IPS-20b (cell line): ENCODE measurements at regions not wholly inside any gene's neighbourhood (a gene's known extent, or its start where the extent isn't known, plus 50 kb on each side); places are given as distances from the start of the nearest gene placed in this dataset.
A peak's percentile ranks its signal among the peaks of the same experiment; 100 is the strongest.
"Not testable (repeated sequence)": the region's sequence is repeated elsewhere in the genome, so short reads cannot be mapped to it uniquely, and the experiment has no call there.

Source experiments
- H3K27ac ChIP-seq: one replicate; pipeline ENCODE4 v1.5.1; 2013; ENCODE audit warnings: low read length
- H3K27me3 ChIP-seq: 2 replicates; pipeline ENCODE4 v1.6.1; 2013; ENCODE audit warnings: mild to moderate bottlenecking, low read length, inconsistent platforms; ENCODE audit not compliant: insufficient read depth
- H3K36me3 ChIP-seq: 2 replicates; pipeline ENCODE4 v1.6.1; 2013; ENCODE audit warnings: low read depth, mild to moderate bottlenecking, inconsistent platforms, low read length, moderate library complexity; ENCODE audit not compliant: insufficient read depth
- H3K4me1 ChIP-seq: 2 replicates; pipeline ENCODE4 v1.6.1; 2013; ENCODE audit warnings: mild to moderate bottlenecking, control low read depth, inconsistent platforms, low read length, moderate library complexity; ENCODE audit not compliant: insufficient read depth
- H3K4me3 ChIP-seq: 2 replicates; pipeline ENCODE4 v1.5.1; 2013; ENCODE audit warnings: mild to moderate bottlenecking, low read length, inconsistent platforms
- H3K9ac ChIP-seq: 2 replicates; pipeline ENCODE4 v1.6.1; 2013; ENCODE audit warnings: low read depth, mild to moderate bottlenecking, inconsistent platforms, low read length, moderate library complexity
- H3K9me3 ChIP-seq: 2 replicates; pipeline ENCODE4 v1.6.1; 2013; ENCODE audit warnings: mild to moderate bottlenecking, low read depth, low read length, inconsistent platforms; ENCODE audit not compliant: insufficient read depth

DNA sequence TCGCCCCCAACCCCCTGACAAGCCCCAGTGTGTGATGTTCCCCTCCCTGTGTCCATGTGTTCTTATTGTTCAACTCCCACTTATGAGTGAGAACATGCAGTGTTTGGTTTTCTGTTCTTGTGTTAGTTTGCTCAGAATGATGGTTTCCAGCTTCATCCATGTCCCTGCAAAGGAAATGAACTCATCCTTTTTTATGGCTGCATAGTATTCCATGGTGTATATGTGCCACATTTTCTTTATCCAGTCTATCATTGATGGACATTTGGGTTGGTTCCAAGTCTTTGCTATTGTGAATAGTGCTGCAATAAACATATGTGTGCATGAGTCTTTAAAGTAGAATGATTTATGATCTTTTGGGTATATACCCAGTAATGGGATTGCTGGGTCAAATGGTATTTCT lies 107.5 kb downstream of the UTP18 start:
- not testable (repeated sequence) for H3K27me3 ChIP-seq, H3K4me3 ChIP-seq, H3K9ac ChIP-seq, H3K36me3 ChIP-seq, H3K9me3 ChIP-seq, H3K27ac ChIP-seq
- peaks cover 20% of the 10 kb centered on the region for H3K4me1 ChIP-seq

DNA sequence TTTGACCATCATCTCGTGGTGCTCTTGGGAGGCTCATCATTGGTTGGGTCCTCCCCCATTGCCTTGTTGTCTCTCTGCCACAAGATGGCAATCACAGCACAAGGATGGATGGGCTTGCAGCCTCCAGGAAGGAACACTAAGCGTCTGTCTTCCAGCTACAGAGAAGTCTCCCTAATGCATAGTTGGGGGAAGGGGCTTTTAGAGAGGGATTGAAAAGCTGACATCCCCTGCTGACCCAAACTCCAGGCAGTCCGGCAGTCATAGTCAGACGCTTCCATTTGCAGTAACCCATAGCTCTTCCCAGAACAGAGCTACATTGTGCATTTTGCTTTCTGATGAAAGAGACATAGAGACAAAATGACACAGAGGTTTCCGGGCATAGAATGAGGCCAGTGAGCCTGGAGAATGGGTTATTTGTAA lies 111.4 kb downstream of the UTP18 start:
- Histone ChIP-seq H3K4me1 (peaks cover 31% of the 10 kb centered on the region), H3K27me3 (no peaks in the 10 kb centered on the region), H3K9me3 (no peaks in the 10 kb centered on the region), H3K4me3 (peak overlapping the region; percentile 20; the same call in 1 of the 2 replicates), H3K9ac (peak overlapping the region; percentile 55; the same call in 1 of the 2 replicates), H3K27ac (peak overlapping the region; percentile 48), H3K36me3 (no peaks in the 10 kb centered on the region)

DNA sequence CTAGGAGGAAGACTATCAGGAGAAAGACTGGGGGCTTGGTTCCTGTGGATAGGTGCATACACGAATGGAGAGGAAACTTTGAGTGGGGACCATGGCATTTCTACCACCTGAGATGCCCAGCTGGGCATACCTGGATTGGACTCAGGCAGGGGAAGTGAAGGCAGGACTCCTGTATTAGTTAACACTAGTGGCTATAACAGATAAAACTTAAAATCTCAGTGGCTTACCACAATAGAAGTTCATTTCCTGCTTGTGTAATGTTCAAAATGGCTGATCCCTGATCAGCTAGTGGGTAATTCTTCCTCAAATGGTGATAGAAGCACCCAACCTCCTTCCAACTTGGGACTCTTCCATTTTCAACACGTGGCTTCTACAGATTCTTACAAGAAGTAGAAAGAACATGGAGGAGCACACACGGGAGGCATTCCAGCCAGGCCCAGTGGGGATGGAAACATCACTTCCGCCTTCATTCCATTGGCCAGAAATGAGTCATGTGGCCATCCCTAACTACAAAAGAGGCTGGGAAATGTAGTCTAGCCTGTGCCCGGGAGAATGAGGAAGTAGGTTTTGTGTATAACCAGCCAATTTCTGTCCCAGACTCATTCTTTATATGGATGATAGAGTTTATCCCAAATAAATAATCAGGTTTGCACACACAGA lies 112.1 kb downstream of the UTP18 start:
- H3K9ac ChIP-seq = peak overlapping the region; percentile 55; the same call in 1 of the 2 replicates
- H3K36me3 ChIP-seq = no peaks in the 10 kb centered on the region
- peaks cover 31% of the 10 kb centered on the region for H3K4me1 ChIP-seq
- H3K27ac ChIP-seq = peak overlapping the region; percentile 48
- no peaks in the 10 kb centered on the region for H3K27me3 ChIP-seq
- peak overlapping the region; percentile 20; the same call in 1 of the 2 replicates for H3K4me3 ChIP-seq
- no peaks in the 10 kb centered on the region for H3K9me3 ChIP-seq

DNA sequence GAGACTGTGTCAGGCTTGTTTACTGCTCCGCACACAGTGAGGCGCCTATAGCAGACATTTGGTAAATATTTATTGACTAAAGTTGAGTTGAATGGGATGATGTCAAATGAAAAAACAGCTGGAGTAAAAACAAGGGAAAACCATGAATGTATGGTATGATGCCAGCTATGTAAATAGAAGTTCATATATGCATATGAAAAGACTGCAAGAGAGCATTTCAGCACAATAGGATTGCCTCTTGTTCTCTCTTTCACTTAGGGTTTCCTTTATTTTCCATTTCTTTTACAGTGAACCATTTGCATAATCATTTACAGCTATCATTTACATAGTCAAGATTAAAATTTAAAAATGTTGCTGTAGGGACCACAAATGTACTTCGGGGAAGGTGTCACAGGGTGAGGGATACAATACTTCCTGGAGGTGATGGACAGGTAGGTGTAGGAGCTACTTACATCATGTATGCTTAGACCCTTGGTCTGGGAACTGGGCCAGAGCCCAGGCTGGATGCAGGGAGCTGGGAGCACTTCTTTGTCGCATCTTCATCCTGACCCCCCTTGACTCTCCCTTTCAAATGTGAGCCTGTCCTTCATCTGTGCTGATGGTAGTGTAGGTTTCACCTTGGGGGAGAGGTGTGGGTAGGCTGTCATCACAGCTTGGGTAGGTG lies 113.3 kb downstream of the UTP18 start:
- peaks cover 31% of the 10 kb centered on the region for H3K4me1 ChIP-seq
- no peak overlapping the region for H3K9ac ChIP-seq
- H3K9me3 ChIP-seq = no peaks in the 10 kb centered on the region
- no peak overlapping the region for H3K27ac ChIP-seq
- H3K4me3 ChIP-seq = peak overlapping the region; percentile 2; the same call in 1 of the 2 replicates
- no peaks in the 10 kb centered on the region for H3K27me3 ChIP-seq
- H3K36me3 ChIP-seq = no peaks in the 10 kb centered on the region

DNA sequence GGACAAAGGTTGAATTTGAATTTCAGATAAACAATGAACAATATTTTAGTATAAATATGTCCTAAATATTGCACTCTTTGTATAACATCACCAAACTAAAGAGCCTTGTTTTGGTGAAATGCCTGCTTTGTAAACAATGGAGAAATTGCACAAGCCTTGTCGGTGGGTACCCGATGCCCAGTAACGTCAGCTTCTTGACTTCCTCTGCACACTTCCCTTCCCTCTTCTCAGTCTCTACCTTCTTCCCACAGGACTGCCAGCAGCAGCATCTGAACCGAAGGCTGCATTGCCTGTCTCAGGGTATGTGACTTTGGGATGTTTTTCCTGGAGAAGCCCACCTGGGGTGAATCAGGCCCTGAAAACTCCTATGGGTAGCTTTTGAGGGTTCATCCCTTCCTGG lies 113.9 kb downstream of the UTP18 start:
- Histone ChIP-seq H3K27ac (no peak overlapping the region), H3K4me1 (peaks cover 31% of the 10 kb centered on the region), H3K27me3 (no peaks in the 10 kb centered on the region), H3K4me3 (no peak overlapping the region), H3K9ac (peak overlapping the region; percentile 35; the same call in 1 of the 2 replicates), H3K36me3 (no peaks in the 10 kb centered on the region), H3K9me3 (no peaks in the 10 kb centered on the region)

DNA sequence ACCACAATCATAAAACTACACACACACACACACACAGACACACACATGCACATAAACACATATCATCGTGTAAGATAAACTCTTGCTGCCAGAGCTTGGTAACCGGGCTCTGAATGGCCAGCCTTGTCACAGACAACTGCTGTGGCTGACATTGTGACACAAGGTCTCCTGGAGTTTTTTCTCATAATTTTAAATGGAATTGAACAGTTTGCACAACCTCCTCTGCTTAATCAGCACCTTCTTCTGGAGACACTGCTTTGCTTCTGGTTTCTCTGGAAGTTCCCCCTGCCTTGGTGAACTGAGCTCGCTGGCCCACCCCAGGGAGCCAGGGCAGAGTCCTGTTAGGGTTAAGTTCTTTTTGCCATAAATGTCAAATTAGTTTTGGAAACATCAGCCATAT lies 115.4 kb downstream of the UTP18 start:
- H3K27ac ChIP-seq = no peak overlapping the region
- H3K9me3 ChIP-seq = no peaks in the 10 kb centered on the region
- peaks cover 31% of the 10 kb centered on the region for H3K4me1 ChIP-seq
- no peak overlapping the region for H3K4me3 ChIP-seq
- no peaks in the 10 kb centered on the region for H3K36me3 ChIP-seq
- no peaks in the 10 kb centered on the region for H3K27me3 ChIP-seq
- no peak overlapping the region for H3K9ac ChIP-seq

DNA sequence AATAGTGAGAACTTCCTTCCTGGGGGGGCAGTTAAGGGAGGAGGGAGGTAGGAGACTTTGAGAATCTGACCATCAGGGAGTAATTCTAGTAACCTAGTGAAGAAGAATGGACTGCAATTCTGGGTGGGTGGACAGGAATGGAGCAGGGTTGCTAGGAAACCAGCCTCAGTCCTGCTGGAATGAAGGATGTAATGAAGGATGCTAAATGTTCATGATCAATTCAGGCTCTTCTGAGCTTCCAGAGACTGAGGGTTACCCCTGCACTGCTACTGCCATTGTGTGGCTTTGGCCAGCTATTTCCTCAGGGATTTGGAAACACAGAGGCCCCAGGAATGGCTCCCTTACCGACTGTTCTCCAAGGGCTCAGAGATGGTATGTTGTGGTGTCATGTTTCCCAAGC lies 116.4 kb downstream of the UTP18 start:
- H3K4me1 ChIP-seq = peaks cover 31% of the 10 kb centered on the region
- H3K36me3 ChIP-seq = no peaks in the 10 kb centered on the region
- no peaks in the 10 kb centered on the region for H3K9me3 ChIP-seq
- no peak overlapping the region for H3K9ac ChIP-seq
- no peak overlapping the region for H3K27ac ChIP-seq
- no peaks in the 10 kb centered on the region for H3K27me3 ChIP-seq
- H3K4me3 ChIP-seq = no peak overlapping the region

DNA sequence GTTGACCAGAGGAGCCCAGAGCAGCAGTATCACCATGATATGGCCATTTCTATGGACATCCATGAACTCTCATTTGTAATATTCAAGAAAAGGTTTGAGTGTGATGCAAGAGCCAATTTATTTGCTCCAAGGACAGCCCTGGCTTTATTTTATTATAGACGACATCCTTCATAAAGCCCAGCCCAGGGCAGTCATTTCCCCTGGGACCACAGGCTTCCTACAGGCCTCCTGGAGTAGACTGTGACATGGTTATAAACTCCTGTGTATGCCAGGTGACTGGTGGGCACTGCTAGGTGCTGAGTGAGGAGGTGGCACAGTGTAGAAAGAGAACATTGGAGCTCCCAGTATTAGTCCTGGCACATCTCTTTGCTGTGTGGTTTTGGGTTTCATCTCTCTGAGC lies 120.9 kb downstream of the UTP18 start:
- no peak overlapping the region for H3K9ac ChIP-seq
- no peaks in the 10 kb centered on the region for H3K27me3 ChIP-seq
- H3K9me3 ChIP-seq = no peaks in the 10 kb centered on the region
- no peaks in the 10 kb centered on the region for H3K4me1 ChIP-seq
- H3K4me3 ChIP-seq = no peak overlapping the region
- no peaks in the 10 kb centered on the region for H3K36me3 ChIP-seq
- H3K27ac ChIP-seq = no peak overlapping the region

DNA sequence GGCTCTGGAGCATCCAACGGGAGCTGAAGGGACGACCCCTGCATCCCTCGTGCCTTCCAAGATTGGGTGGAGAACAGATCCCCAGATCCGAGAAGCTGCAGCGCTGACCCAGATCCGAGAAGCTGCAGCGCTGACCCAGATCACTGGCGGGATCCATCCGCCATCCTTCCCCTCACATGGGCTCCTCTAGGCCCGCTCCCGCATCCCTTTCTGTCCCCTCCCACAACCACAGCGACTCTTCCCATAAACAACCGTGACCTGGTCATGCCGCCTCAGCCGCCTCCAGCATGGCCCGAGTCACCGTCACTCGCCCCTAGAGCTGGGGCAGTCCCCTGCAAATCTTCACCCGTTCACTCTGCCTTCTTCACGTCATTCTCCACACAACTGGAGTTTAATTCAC lies 124.9 kb downstream of the UTP18 start:
- no peaks in the 10 kb centered on the region for H3K36me3 ChIP-seq
- H3K9me3 ChIP-seq = no peaks in the 10 kb centered on the region
- H3K27me3 ChIP-seq = no peaks in the 10 kb centered on the region
- no peaks in the 10 kb centered on the region for H3K4me1 ChIP-seq
- no peak overlapping the region for H3K27ac ChIP-seq
- H3K9ac ChIP-seq = no peak overlapping the region
- no peak overlapping the region for H3K4me3 ChIP-seq

DNA sequence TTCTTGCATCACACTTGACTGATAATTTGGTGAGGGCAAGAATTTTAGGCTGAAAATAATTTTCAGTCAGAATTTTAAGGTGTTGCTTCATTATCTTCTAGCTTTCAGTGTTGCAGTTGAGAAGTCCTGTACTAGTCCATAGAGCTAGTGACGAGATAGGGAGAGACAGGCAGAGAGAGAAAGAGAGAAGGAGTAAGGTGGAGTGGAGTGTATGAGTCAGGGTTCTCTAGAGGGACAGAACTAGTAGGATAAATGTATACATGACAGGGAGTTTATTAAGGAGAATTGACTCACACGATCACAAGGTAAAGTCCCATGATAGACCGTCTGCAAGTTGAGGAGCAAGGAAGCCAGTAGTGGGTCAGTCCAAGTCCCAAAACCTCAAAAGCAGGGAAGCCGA lies 127.2 kb downstream of the UTP18 start:
- no peaks in the 10 kb centered on the region for H3K4me1 ChIP-seq
- H3K36me3 ChIP-seq = no peaks in the 10 kb centered on the region
- no peak overlapping the region for H3K27ac ChIP-seq
- no peak overlapping the region for H3K4me3 ChIP-seq
- H3K9ac ChIP-seq = no peak overlapping the region
- no peaks in the 10 kb centered on the region for H3K27me3 ChIP-seq
- H3K9me3 ChIP-seq = no peaks in the 10 kb centered on the region

DNA sequence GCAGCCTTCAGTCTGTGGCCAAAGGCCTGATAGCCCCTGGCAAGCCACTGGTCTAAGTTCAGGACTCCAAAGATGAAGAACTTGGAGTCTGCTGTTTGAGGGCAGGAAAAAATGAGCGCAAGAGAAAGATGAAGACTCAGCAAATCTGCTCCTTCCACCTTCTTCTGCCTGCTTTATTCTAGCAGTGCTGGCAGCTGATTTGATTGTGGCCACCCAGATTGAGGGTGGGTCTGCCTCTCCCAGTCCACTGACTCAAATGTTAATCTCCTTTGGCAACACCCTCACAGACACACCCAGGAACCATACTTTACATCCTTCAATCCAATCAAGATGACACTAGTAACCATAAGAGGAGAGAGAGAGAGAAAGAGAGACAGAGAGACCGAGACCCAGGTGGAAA lies 127.6 kb downstream of the UTP18 start:
- H3K27me3 ChIP-seq = no peaks in the 10 kb centered on the region

DNA sequence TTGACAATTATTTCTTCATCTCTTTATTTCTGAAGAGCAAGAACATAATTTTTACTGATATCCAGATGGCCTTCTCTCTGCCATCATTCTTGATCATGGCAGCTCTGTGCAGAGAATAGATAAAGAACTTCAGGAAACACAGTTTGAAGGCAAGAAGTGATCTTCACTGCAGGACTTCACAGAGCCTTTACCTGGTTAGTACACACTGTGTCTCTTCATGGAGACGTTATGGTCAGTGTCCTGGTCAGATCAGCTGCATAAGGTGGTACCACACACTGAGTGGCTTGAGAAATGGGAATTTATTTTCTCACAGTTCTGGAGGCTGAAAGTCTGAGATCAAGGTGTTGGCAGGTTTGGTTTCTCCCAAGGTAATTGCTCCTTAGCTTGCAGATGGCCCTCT lies 129.5 kb downstream of the UTP18 start:
- Histone ChIP-seq H3K27me3 (no peaks in the 10 kb centered on the region), H3K4me3 (no peak overlapping the region), H3K9ac (no peak overlapping the region), H3K36me3 (no peaks in the 10 kb centered on the region), H3K9me3 (no peaks in the 10 kb centered on the region), H3K4me1 (no peaks in the 10 kb centered on the region), H3K27ac (no peak overlapping the region)

More for the DNA sequence above, 127.6 kb downstream of the UTP18 start:
- Histone ChIP-seq H3K4me1 (no peaks in the 10 kb centered on the region), H3K36me3 (no peaks in the 10 kb centered on the region), H3K27ac (no peak overlapping the region), H3K9me3 (no peaks in the 10 kb centered on the region), H3K9ac (no peak overlapping the region), H3K4me3 (no peak overlapping the region)
